Osteocyte (in vitro differentiated cells): ENCODE measurements at regions not wholly inside any gene's neighbourhood (a gene's known extent, or its start where the extent isn't known, plus 50 kb on each side); places are given as distances from the start of the nearest gene placed in this dataset.
"Not testable (repeated sequence)": the region's sequence is repeated elsewhere in the genome, so short reads cannot be mapped to it uniquely, and the experiment has no call there.

Source experiments
- DNase-seq: peaks from one replicate; pipeline ENCODE4 v3.0.0; 2021; ENCODE audit warnings: mixed read lengths; ENCODE audit not compliant: unreplicated experiment; ENCODE audit errors: extremely low spot score
- H3K27ac Mint-ChIP-seq: one replicate; pipeline ENCODE4 v1.8.0; 2021; ENCODE audit warnings: mild to moderate bottlenecking, mixed read lengths; ENCODE audit not compliant: unreplicated experiment
- H3K27me3 Mint-ChIP-seq: one replicate; pipeline ENCODE4 v1.8.0; 2021; ENCODE audit warnings: mixed read lengths; ENCODE audit not compliant: unreplicated experiment
- H3K36me3 Mint-ChIP-seq: one replicate; pipeline ENCODE4 v1.8.0; 2021; ENCODE audit warnings: mixed read lengths; ENCODE audit not compliant: unreplicated experiment
- H3K4me1 Mint-ChIP-seq: one replicate; pipeline ENCODE4 v1.8.0; 2021; ENCODE audit warnings: mixed read lengths; ENCODE audit not compliant: unreplicated experiment
- H3K4me3 Mint-ChIP-seq: one replicate; pipeline ENCODE4 v1.8.0; 2021; ENCODE audit warnings: mild to moderate bottlenecking, moderate library complexity, mixed read lengths; ENCODE audit not compliant: unreplicated experiment
- H3K9me3 Mint-ChIP-seq: one replicate; pipeline ENCODE4 v1.8.0; 2021; ENCODE audit warnings: mixed read lengths; ENCODE audit not compliant: unreplicated experiment
- CTCF ChIP-seq: fragments of 200-600 bp; sonication (generic); IDR thresholded peaks from 2 replicates; pipeline ENCODE4 v1.5.0; 2021; ENCODE audit warnings: antibody characterized with exemption, mild to moderate bottlenecking, moderate library complexity

GRCh38 chr6:133092771-133093170, 148.4 kb upstream of the EYA4 start:
- Mint-ChIP-seq H3K4me3 (no peak overlapping the region), H3K4me1 (no peaks in the 10 kb centered on the region), H3K27me3 (peaks cover 36% of the 10 kb centered on the region), H3K9me3 (no peaks in the 10 kb centered on the region), H3K27ac (no peak overlapping the region), H3K36me3 (no peaks in the 10 kb centered on the region)
- no peak for TF ChIP-seq CTCF
- DNase-seq = no peak

GRCh38 chr6:133093211-133093610, 147.9 kb upstream of the EYA4 start:
- H3K27ac Mint-ChIP-seq, H3K4me3 Mint-ChIP-seq, DNase-seq, H3K36me3 Mint-ChIP-seq, H3K4me1 Mint-ChIP-seq, H3K9me3 Mint-ChIP-seq: not testable (repeated sequence)
- peaks cover 36% of the 10 kb centered on the region for H3K27me3 Mint-ChIP-seq

- no peaks in the 10 kb centered on the region for H3K9me3 Mint-ChIP-seq
- H3K4me1 Mint-ChIP-seq = peaks cover under 1% of the 10 kb centered on the region
- peaks cover 34% of the 10 kb centered on the region for H3K27me3 Mint-ChIP-seq
- no peaks in the 10 kb centered on the region for H3K36me3 Mint-ChIP-seq
- H3K27ac Mint-ChIP-seq = no peak overlapping the region
- no peak for TF ChIP-seq CTCF
- no peak overlapping the region for H3K4me3 Mint-ChIP-seq
- no peak for DNase-seq
Observed at GRCh38 chr6:133093956-133094355, 147.2 kb upstream of the EYA4 start.

- DNase-seq = no peak
- TF ChIP-seq CTCF = no peak
- Mint-ChIP-seq H3K27me3 (peaks cover 21% of the 10 kb centered on the region), H3K4me1 (peaks cover 11% of the 10 kb centered on the region), H3K4me3 (no peak overlapping the region), H3K36me3 (no peaks in the 10 kb centered on the region), H3K27ac (no peak overlapping the region), H3K9me3 (no peaks in the 10 kb centered on the region)
Observed at GRCh38 chr6:133097208-133097607, 143.9 kb upstream of the EYA4 start.

- H3K27ac Mint-ChIP-seq = peak overlapping the region; percentile 72
- no peaks in the 10 kb centered on the region for H3K9me3 Mint-ChIP-seq
- TF ChIP-seq CTCF = no peak
- peaks cover 18% of the 10 kb centered on the region for H3K27me3 Mint-ChIP-seq
- DNase-seq = no peak
- H3K36me3 Mint-ChIP-seq = no peaks in the 10 kb centered on the region
- no peak overlapping the region for H3K4me3 Mint-ChIP-seq
- H3K4me1 Mint-ChIP-seq = peaks cover 11% of the 10 kb centered on the region
Observed at GRCh38 chr6:133099573-133099972, 141.6 kb upstream of the EYA4 start.

- no peak for TF ChIP-seq CTCF
- Mint-ChIP-seq H3K9me3 (no peaks in the 10 kb centered on the region), H3K36me3 (no peaks in the 10 kb centered on the region), H3K27ac (no peak overlapping the region), H3K4me3 (no peak overlapping the region), H3K27me3 (peaks cover 17% of the 10 kb centered on the region), H3K4me1 (peaks cover 11% of the 10 kb centered on the region)
- no peak for DNase-seq
Observed at GRCh38 chr6:133100865-133101264, 140.3 kb upstream of the EYA4 start.
